HK-2 (cell line): ENCODE measurements at regions not wholly inside any gene's neighbourhood (a gene's known extent, or its start where the extent isn't known, plus 50 kb on each side); places are given as distances from the start of the nearest gene placed in this dataset.

Experiments used
- DNase-seq: peaks from one replicate; pipeline ENCODE4 v3.0.0-alpha.2; 2018; ENCODE audit not compliant: unreplicated experiment

DNA sequence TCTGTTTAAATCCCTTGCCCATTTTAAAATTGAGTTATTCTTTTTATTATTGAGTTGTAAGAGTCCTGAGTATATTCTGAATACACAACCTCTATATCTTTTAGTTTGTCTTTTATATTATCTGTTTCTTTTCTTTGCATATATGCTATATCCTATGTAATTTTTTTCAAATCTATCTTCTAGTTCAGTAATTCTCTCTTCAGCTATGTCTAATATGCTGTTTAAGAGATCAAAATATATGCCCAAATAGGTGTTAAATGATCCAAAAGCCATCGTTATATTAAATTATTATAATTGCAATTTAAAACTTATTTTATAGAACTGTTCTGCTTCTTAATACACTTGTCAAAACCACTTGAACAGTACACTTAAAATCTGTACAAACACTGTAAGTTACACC, 107.4 kb upstream of the TSPAN5 start:
- DNase-seq = no peak

- no peak for DNase-seq
Observed at GRCh38 chr4:98758182-98758581, 99.8 kb upstream of the TSPAN5 start.

DNA sequence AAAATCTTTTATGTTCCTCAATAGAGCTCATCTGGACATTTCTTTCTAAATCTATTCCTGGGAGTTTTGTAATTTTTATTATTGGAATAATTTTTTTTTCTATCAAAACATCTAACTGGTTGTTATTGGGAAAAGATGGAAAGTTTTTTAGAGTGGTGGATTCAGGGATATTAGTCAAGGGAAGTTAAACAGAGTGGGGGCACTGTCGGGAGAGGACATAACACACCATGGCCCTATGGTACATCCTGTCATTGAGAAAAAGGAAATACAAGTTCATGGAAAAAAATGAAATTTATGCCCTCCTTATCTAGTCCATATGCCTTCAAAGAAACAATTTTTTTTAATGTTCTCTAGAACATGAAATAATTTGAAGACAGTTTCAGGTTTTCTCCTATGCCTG, 96.3 kb upstream of the TSPAN5 start:
- no peak for DNase-seq

DNA sequence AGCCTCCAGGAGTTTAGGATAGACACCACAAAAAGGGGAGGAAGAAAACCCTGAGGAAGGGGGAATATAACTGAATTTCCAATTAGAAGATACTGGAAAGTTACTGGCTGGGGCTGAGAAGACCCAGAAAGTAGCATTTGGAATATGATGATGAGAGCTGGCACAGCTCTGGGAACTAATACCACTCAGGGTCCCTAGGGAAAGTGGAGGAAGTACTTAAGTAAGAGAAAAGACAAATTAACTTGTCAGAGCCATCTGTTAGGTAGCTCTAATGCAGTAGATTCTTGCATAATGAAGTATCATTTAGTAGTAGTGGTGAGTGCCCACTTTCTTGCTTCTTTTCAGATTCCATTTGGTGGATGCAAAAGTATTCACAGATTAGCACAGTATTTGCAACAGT, 90.8 kb upstream of the TSPAN5 start:
- DNase-seq = no peak

DNA sequence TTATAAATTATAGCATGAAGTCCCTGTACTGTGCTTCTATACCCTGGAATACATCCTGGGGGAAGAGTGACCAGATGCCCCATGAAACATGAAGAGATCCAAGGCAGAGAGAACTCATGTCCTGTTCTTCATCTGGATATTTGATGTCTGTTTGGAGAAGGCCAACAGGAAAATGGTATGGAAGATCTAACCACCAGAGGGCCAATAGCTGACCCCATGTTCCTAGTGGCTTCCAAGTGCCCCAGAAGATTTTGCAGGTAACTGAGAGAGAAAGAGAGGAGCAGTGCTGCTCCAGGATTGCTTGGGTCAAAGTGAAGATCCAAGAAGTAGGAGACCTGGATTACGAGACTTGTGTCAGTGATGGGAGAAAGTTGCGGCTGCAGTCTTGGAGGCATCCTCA, 90.2 kb upstream of the TSPAN5 start:
- no peak for DNase-seq

DNA sequence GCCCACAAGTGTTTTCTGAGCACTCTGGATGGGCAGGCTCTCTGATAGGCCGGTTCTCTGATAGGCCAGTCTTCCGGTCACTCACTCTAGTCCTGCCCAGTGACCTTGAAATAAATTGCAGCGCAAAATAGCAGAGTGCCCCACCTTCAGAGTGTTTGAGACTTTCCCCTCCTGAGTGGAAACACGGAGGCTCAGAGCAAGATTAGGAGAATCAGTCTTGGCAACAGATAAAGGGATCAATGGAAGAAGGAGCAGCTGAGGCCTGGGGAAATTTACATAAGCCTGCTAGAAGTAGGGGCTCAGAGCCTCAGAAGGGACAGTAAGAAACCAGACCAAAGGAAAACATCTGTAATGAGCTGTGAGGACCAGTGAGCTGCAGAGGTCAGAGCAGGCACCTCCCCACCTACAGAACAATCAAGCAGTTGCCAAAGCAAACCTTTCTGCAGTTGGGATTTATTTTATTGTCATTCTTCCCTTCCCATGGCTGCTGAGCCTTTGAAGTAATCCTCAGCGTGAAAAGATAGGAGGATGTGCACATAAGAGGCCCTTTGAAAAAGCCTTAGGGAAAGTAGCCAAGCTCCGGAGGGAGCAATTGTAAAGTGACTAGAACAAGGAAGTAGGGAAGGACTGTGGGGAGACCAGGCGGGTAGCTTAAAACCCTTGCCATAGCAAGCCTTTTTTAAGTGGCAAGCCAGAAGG, 89.1 kb upstream of the TSPAN5 start:
- no peak for DNase-seq

DNA sequence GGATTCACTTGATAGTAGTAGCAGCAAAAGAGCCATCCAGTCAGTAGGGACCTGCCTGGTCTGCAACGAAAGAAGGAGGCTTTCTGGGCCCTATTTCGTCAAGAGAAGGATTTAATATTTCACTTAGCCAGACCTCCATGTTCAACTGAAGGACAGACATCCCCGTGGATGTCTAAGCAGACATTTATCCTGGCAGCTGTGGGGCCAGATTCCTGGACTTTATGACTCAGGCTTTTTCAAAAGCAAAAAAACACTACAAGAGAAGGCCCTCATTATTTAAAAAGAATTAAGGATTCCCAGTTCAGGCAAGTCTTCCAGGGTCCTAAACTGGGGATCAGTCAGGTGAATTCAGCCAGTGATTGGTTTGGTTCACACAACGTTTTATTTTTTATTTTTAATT, 88.5 kb upstream of the TSPAN5 start:
- DNase-seq = no peak

DNA sequence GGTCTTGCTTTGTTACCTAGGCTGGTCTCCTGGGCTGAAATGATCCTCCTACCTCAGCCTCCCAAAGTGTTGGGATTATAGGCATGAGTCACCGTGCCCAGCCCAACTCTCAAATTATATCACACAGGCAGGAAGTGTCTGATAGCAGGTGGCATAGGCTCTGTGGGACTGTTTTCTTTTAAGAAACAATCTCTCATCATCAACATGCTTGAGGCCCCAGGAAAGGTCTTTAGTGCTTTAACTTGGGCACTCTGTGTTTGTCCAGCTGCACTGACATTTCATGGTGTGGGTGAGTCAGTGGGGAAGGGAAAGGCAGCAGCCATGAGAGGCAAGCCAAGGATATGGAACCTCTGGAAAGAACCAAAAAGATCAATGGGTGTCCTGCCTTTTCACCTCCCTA, 88.1 kb upstream of the TSPAN5 start:
- DNase-seq = no peak

GRCh38 chr4:98745366-98745765, 87.0 kb upstream of the TSPAN5 start:
- DNase-seq = peak; percentile 8

DNA sequence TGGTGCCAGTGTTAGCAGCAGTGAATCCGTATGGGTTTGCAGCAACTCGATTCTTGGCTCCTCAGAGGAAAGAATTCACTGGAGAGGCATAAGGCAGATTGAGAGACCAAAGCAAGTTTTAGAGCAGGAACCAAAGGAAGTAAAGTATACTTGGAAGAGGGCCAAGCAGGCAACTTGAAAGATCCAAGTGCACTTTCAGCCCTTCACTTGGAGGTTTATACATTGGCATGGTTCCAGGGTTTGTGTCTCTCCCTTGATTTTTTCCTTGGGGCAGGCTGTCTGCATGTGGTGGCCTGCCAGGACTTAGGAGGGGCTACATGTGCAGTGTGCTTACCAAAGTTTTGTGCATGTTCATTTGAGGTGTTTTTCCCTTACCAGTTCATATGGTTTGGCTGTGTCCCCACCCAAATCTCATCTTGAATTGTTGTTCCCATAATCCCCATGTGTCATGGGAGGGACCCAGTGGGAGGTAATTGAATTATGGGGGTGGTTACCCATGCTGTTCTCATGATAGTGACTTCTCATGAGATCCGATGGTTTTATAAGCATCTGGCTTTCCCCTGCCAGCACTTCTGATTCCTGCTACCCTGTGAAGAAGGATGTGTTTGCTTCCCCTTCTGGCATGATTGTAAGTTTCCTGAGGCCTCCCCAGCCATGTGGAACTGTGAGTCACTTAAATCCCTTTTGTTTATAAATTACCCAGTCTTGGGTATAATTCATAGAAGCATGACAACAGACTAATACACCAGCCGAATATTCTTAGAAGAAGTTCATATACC, 86.2 kb upstream of the TSPAN5 start:
- no peak for DNase-seq

- no peak for DNase-seq
Observed at GRCh38 chr4:98741952-98742351, 83.5 kb upstream of the TSPAN5 start.

DNA sequence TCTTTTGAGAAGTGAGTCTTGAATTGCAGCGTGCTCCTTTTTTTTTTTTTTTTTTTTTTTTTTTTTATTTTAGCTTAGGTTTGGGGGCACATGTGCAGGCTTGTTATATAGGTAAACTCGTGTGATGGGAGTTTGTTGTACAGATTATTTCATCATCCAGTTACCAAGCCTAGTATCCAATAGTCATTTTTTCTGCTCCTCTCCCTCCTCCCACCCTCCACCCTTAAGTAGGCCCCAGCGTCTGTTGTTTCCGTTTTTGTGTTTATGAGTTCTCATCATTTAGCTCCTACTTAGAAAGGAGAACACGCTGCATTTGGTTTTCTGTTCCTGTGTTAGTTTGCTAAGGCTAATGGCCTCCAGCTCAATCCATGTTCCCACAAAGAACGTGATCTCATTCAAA, 81.3 kb upstream of the TSPAN5 start:
- no peak for DNase-seq

GRCh38 chr4:98733601-98734000, 75.2 kb upstream of the TSPAN5 start:
- no peak for DNase-seq

- no peak for DNase-seq
Observed at GRCh38 chr4:98728871-98729270, 70.5 kb upstream of the TSPAN5 start.

GRCh38 chr4:98728433-98728832, 70.0 kb upstream of the TSPAN5 start:
- DNase-seq = no peak

DNA sequence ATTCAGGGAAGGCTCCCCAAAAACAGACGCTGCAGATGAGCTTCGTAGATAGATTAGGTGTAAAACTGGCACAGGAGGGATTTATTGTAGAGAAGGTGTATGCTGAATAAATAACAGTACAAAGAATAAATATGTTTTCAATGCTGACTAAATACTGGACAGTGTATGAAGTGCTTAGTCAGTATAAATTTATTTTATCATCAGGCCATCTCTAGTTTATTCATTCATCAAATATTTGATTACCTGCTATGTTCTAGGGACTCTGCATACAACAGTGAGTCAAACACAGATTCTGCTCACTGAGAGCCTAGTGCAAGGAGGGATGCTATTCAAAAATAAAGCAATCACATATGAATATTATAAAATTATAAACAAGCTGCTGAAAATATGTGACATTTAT, 63.6 kb upstream of the TSPAN5 start:
- no peak for DNase-seq

- DNase-seq = no peak
Observed at GRCh38 chr4:98720871-98721480, 62.6 kb upstream of the TSPAN5 start.

- no peak for DNase-seq
Observed at GRCh38 chr4:98716796-98717195, 58.4 kb upstream of the TSPAN5 start.

- DNase-seq = no peak
Observed at GRCh38 chr4:98712607-98713006, 54.2 kb upstream of the TSPAN5 start.

GRCh38 chr4:98711526-98711925, 53.1 kb upstream of the TSPAN5 start:
- DNase-seq = no peak

DNA sequence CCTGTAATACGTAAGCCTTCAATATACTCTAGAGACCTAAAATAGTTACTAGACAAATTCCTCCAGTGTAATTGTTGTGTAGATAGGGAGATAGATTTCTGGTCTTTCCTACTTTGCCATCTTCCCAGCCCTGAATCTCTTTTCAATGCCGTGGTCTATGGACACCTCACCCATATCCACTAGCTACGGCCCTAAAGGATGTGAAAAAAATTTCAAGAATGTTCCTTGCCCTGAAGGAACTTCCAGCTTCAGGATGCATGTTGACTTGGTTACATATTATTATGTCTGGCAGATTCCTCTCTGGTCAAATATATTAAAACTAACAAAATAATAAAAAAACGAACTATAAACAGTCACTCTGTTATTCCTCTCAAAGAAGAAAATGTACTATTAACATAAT, 52.4 kb upstream of the TSPAN5 start:
- DNase-seq = no peak
